Upper lobe of left lung (tissue), 6 donors: ENCODE measurements at regions not wholly inside any gene's neighbourhood (a gene's known extent, or its start where the extent isn't known, plus 50 kb on each side); places are given as distances from the start of the nearest gene placed in this dataset.

Experiments used
- ATAC-seq, 2 donors: fragments of 200-7000 bp; cut with Tn5 transposase; one replicate each; pipeline ENCODE4 v1.9.1; 2022; ENCODE audit warnings: mild to moderate bottlenecking in 2 of 2, moderate library complexity in 2 of 2; ENCODE audit not compliant: low FRiP score in 2 of 2
- DNase-seq, 2 donors: peaks; one replicate each; pipeline ENCODE4 v3.0.0-alpha.2; 2019 to 2020
- H3K27ac ChIP-seq, 4 donors: fragments of 200-600 bp; sonication (generic); one replicate each; pipeline ENCODE4 v1.5.1; 2016 to 2019
- H3K27me3 ChIP-seq, 4 donors: fragments of 200-600 bp; sonication (generic); one replicate each; pipeline ENCODE4 v1.5.1; 2017 to 2019
- H3K36me3 ChIP-seq, 4 donors: fragments of 200-600 bp; sonication (generic); one replicate each; pipeline ENCODE4 v1.5.1; 2016 to 2019
- H3K4me1 ChIP-seq, 4 donors: fragments of 200-600 bp; sonication (generic); one replicate each; pipeline ENCODE4 v1.5.1; 2018 to 2019
- H3K4me3 ChIP-seq, 4 donors: fragments of 200-600 bp; sonication (generic); one replicate each; pipeline ENCODE4 v1.5.1; 2017 to 2019; ENCODE audit warnings: mild to moderate bottlenecking in 2 of 4, moderate library complexity in 1 of 4
- H3K9me3 ChIP-seq, 4 donors: fragments of 200-600 bp; sonication (generic); one replicate each; pipeline ENCODE4 v1.5.1; 2018 to 2019
- EP300 ChIP-seq, 4 donors: sonication (generic); formaldehyde crosslinking; IDR thresholded peaks; one replicate each; pipeline ENCODE4 v1.5.1; 2017; ENCODE audit warnings: antibody characterized with exemption in 4 of 4, control low read depth in 2 of 4
- POLR2A ChIP-seq, 4 donors: fragments of 450-650 bp; IDR thresholded peaks; one replicate each; pipeline ENCODE4 v1.5.1; 2016 to 2017; ENCODE audit warnings: antibody characterized with exemption in 4 of 4, mild to moderate bottlenecking in 2 of 4
- POLR2AphosphoS5 ChIP-seq, 2 donors: sonication (generic); formaldehyde crosslinking; IDR thresholded peaks; one replicate each; pipeline ENCODE4 v1.5.1; 2017; ENCODE audit warnings: antibody characterized with exemption in 2 of 2
- WGBS, 2 donors: methylation state at CpG; one replicate each; pipeline ENCODE4 v1.1.5; 2017 to 2018; 5-methylcytosine and 5-hydroxymethylcytosine counted together
- TF ChIP-seq, protein P1 (sequence below), 6 experiments: fragments of 450-650 bp in 4 of 6; fragments of 200-600 bp in 2 of 6; sonication (generic) in 2 of 6; IDR thresholded peaks; one replicate each; pipeline ENCODE4 v1.5.1; 2016 to 2019; ENCODE audit warnings: antibody characterized with exemption in 6 of 6
- donor health status: DM: no; HTN: no; CAD: no; lungs with moderate emphysema.
- donor health status: DM: no; HTN: yes; CAD: no; lungs with severe emphysema.

- H3K9me3 ChIP-seq, result no peaks in the 10 kb centered on the region
- no peak overlapping the region for H3K4me3 ChIP-seq
- H3K27me3 ChIP-seq, result no peaks in the 10 kb centered on the region
- H3K36me3 ChIP-seq, result no peaks in the 10 kb centered on the region
- TF ChIP-seq, protein P1, sequence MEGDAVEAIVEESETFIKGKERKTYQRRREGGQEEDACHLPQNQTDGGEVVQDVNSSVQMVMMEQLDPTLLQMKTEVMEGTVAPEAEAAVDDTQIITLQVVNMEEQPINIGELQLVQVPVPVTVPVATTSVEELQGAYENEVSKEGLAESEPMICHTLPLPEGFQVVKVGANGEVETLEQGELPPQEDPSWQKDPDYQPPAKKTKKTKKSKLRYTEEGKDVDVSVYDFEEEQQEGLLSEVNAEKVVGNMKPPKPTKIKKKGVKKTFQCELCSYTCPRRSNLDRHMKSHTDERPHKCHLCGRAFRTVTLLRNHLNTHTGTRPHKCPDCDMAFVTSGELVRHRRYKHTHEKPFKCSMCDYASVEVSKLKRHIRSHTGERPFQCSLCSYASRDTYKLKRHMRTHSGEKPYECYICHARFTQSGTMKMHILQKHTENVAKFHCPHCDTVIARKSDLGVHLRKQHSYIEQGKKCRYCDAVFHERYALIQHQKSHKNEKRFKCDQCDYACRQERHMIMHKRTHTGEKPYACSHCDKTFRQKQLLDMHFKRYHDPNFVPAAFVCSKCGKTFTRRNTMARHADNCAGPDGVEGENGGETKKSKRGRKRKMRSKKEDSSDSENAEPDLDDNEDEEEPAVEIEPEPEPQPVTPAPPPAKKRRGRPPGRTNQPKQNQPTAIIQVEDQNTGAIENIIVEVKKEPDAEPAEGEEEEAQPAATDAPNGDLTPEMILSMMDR (IDR thresholded peaks at IDR 0.05), result no peak
- TF ChIP-seq POLR2A (IDR thresholded peaks at IDR 0.05), result no peak
- no peak overlapping the region for H3K27ac ChIP-seq
- no peaks in the 10 kb centered on the region for H3K4me1 ChIP-seq
- WGBS, 2 donors, result 93 to 95% methylated on average over 5 of the region's 5 CpGs
- DNase-seq, result no peak
- ATAC-seq, result no peak
Measured at GRCh38 chr11:109526061-109526460, 104.1 kb downstream of the C11orf87 start.

DNA sequence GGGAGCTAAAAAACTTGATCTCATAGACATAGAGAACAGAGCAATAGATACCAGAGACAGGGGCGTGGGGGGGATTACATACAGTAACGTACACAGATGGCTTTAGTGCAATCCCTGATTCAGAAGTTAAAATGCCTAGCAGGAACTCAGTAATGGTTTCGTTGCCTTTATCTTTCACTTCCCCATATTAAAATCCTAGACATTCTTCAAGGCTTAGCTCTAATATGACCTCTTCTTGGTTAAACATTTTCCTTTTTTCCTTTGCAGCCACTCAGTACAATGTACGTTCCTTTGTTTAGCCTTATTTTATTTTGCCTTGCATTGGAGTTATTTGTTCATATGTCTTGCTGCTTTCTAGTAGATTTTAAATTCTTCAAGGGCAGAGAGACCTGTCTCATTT is 104.9 kb downstream of the C11orf87 start:
- no peaks in the 10 kb centered on the region for H3K36me3 ChIP-seq
- TF ChIP-seq, protein P1 (IDR thresholded peaks at IDR 0.05), result no peak
- TF ChIP-seq POLR2AphosphoS5 (IDR thresholded peaks at IDR 0.05) (no peak), POLR2A (IDR thresholded peaks at IDR 0.05) (no peak), EP300 (IDR thresholded peaks at IDR 0.05) (no peak)
- H3K27me3 ChIP-seq, result no peaks in the 10 kb centered on the region
- no peak overlapping the region for H3K4me3 ChIP-seq
- H3K9me3 ChIP-seq, result no peaks in the 10 kb centered on the region
- 50 to 61% methylated on average over 4 of the region's 4 CpGs for WGBS, 2 donors
- DNase-seq (no peak), ATAC-seq (no peak)
- H3K4me1 ChIP-seq, result no peaks in the 10 kb centered on the region
- H3K27ac ChIP-seq, result no peak overlapping the region

- no peak for ATAC-seq
- no peaks in the 10 kb centered on the region for H3K9me3 ChIP-seq
- 35 to 36% methylated on average over 1 of the region's 1 CpG for WGBS, 2 donors
- H3K4me1 ChIP-seq, result no peaks in the 10 kb centered on the region
- no peak overlapping the region for H3K4me3 ChIP-seq
- H3K36me3 ChIP-seq, result no peaks in the 10 kb centered on the region
- no peaks in the 10 kb centered on the region for H3K27me3 ChIP-seq
- TF ChIP-seq POLR2A (IDR thresholded peaks at IDR 0.05), result no peak
- TF ChIP-seq POLR2AphosphoS5 (IDR thresholded peaks at IDR 0.05), result no peak
- TF ChIP-seq EP300 (IDR thresholded peaks at IDR 0.05), result no peak
- TF ChIP-seq, protein P1 (IDR thresholded peaks at IDR 0.05), result no peak
- DNase-seq, result no peak
- H3K27ac ChIP-seq, result no peak overlapping the region
Measured at GRCh38 chr11:109527496-109527895, 105.5 kb downstream of the C11orf87 start.

DNA sequence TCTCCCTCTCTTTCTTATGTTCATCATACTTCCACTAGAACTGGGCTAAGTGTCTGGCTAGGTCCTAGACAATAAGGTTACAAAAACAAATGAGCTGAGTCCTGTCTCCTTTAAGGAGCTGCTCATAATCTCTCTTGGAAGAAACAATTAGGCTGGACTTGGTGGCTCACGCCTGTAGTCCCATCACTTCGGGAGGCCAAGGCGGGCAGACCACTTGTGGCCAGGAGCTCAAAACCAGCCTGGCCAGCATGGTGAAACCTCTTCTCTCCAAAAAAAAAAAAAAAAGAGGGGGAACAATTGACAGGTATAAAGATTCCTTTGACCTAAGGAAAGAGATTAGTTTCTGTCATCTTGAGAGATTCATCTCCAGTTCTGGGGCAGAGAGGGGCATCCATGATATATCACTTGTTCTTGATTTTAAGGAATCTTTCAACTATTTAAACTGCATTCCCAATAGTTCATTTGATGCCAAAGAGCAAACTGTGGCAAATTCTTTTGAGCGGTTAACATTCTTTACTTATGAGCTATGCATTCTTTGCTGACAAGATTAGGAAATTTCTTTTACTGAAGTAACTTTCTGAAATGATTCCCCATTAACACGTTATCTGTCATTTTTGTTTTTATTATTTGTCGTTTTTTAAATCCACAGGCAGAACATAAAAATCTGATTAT is 125.5 kb downstream of the C11orf87 start:
- WGBS, 2 donors, result 66 to 70% methylated on average over 6 of the region's 6 CpGs
- Histone ChIP-seq H3K4me1 (no peaks in the 10 kb centered on the region), H3K4me3 (no peak overlapping the region), H3K9me3 (no peaks in the 10 kb centered on the region), H3K36me3 (no peaks in the 10 kb centered on the region), H3K27ac (no peak overlapping the region), H3K27me3 (no peaks in the 10 kb centered on the region)
- TF ChIP-seq POLR2A (IDR thresholded peaks at IDR 0.05) (no peak), EP300 (IDR thresholded peaks at IDR 0.05) (no peak), POLR2AphosphoS5 (IDR thresholded peaks at IDR 0.05) (no peak)
- TF ChIP-seq, protein P1 (IDR thresholded peaks at IDR 0.05), result no peak
- peak in 1 of 2 donors; percentile 31 for ATAC-seq
- no peak for DNase-seq

DNA sequence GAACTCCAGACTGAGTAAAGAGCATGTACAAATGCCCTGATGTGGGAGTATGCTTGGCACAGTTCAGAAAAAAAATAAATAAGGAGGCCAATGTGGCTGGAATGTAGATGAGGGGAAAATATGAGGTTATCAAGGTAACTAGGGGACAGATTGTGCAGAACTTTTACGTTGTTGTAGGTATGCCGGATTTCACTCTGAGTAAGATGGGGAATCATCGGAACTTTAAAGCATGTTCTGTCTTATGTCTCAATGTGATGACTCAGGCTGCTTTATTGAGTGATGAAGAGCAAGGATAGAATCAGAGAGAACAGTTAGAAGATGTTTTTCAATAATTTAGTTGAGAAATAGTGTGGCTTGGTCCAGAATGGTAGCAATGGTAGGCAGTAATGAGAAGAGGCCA is 130.4 kb downstream of the C11orf87 start:
- Histone ChIP-seq H3K9me3 (no peaks in the 10 kb centered on the region), H3K36me3 (no peaks in the 10 kb centered on the region), H3K4me1 (no peaks in the 10 kb centered on the region), H3K4me3 (no peak overlapping the region), H3K27ac (no peak overlapping the region), H3K27me3 (no peaks in the 10 kb centered on the region)
- ATAC-seq (no peak), DNase-seq (no peak)
- no peak for TF ChIP-seq POLR2A (IDR thresholded peaks at IDR 0.05)
- no peak for TF ChIP-seq EP300 (IDR thresholded peaks at IDR 0.05)
- TF ChIP-seq, protein P1 (IDR thresholded peaks at IDR 0.05), result no peak
- TF ChIP-seq POLR2AphosphoS5 (IDR thresholded peaks at IDR 0.05), result no peak
- 92 to 93% methylated on average over 3 of the region's 3 CpGs for WGBS, 2 donors
